GM19455 (cell line): ENCODE measurements at regions not wholly inside any gene's neighbourhood (a gene's known extent, or its start where the extent isn't known, plus 50 kb on each side); places are given as distances from the start of the nearest gene placed in this dataset.

Experiments used
- ATAC-seq: cut with Tn5 transposase; IDR thresholded peaks from one replicate; pipeline ENCODE4 v1.9.1; 2021; ENCODE audit not compliant: unreplicated experiment

DNA sequence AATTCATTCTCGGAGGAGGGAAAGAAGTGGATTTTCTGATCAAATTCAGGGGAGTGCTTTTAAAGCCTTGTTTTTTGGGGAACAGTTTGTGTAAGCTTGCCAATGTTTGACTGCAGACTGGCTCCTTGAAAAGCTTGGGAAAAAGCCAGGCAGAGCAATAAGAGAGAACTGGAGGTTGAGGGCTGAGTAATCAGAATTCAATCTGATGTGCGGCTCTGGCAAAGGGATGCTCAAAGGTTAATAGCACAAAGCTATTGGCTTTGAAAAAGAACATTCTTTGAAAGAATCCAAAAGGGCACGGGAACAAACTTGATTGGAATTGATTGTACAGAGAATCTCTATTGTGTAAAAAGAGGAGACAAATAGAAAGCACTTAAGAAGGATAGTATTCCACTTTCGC lies 279.3 kb downstream of the YTHDC2 start:
- ATAC-seq: no peak

- ATAC-seq: no peak
These were observed 281.5 kb downstream of the YTHDC2 start for GRCh38 chr5:113794981-113795380.

GRCh38 chr5:113800686-113801085 lies 287.2 kb downstream of the YTHDC2 start:
- no peak for ATAC-seq

- ATAC-seq: no peak
These were observed 290.8 kb downstream of the YTHDC2 start for GRCh38 chr5:113804264-113804663.

- no peak for ATAC-seq
These were observed 291.4 kb downstream of the YTHDC2 start for GRCh38 chr5:113804943-113805342.

DNA sequence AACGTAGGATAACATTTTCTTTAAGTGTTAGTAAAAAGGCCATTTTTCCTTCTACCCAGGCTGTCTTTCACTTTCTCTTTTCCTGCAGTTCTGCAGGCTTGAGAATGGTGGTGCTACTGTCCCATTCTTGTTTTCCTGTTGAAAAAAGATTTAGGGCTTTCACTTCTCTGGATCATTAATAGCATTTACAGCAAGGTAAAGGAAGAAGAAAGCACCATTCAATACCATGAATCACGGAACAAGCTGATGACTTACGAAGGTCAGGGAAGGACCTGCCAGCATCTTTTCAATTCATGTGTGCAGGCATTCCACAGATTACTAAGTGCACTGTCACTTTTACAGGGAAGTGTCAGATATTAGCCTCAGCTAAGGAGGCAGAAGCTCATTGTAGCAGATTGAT lies 292.8 kb downstream of the YTHDC2 start:
- ATAC-seq: no peak

- ATAC-seq: no peak
These were observed 293.4 kb downstream of the YTHDC2 start for GRCh38 chr5:113806904-113807303.

- ATAC-seq: no peak
These were observed 294.0 kb downstream of the YTHDC2 start for GRCh38 chr5:113807427-113807991.

GRCh38 chr5:113808956-113809355 lies 295.5 kb downstream of the YTHDC2 start:
- ATAC-seq: no peak

GRCh38 chr5:113809626-113810025 lies 296.1 kb downstream of the YTHDC2 start:
- ATAC-seq: no peak

- no peak for ATAC-seq
These were observed 300.0 kb downstream of the YTHDC2 start for GRCh38 chr5:113813466-113813865.

DNA sequence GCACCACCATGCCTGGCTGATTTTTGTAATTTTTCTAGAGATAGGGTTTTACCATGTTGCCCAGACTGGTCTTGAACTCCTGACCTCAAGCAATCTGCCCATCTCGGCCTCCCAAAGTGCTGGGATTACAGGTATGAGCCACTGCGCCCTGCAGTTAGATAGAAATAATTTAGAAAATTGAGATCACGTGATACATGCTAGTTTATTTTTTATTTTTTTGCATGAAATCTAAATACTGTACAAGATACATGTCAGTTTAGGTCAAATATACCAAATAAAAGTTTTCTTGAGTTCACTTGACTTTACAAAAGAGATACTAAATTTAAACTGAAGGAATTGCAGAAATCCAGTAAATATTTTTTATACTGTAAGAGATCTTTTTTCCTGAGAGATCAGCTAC lies 304.2 kb downstream of the YTHDC2 start:
- no peak for ATAC-seq

- no peak for ATAC-seq
These were observed 310.2 kb downstream of the YTHDC2 start for GRCh38 chr5:113823696-113824095.

DNA sequence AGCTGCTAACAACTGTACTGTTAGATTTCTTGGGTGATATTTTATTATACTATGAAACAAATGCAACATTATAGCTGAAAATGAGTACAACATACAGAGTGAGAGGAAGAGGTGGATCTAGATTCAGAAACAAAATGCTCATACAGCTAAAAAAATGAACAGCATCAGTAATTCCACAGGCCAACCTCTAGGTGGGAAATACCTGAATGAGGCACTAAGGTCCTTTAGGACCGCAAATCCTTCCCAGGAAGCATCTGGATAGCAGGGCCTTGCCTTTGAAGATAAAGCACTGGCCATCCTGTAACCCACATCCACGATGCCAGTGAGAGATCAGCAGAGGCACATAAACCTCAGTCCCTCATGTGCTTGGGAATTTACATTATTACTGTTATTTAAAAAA lies 310.8 kb downstream of the YTHDC2 start:
- ATAC-seq: no peak

GRCh38 chr5:113825176-113825575 lies 311.7 kb downstream of the YTHDC2 start:
- no peak for ATAC-seq

- no peak for ATAC-seq
These were observed 333.4 kb downstream of the YTHDC2 start for GRCh38 chr5:113846941-113847340.

DNA sequence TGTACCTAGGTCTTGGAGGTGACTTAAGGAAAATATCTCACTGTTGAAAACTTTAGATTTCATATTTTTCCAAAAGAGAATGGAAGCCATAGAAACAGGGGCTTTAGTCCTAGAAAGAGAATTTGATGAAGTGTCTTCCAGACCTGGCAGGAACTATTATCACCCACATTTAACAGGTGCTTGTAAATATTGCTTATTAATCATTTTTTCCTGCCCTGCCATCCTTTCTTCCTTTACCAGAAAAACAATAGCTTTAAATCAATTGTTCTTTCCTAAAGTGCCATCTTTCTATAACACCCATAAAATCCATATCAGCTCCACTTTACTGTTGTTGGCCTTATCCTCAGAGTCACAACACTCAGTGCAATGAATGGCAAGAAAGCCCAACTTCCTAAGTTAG lies 350.9 kb downstream of the YTHDC2 start:
- ATAC-seq: no peak

DNA sequence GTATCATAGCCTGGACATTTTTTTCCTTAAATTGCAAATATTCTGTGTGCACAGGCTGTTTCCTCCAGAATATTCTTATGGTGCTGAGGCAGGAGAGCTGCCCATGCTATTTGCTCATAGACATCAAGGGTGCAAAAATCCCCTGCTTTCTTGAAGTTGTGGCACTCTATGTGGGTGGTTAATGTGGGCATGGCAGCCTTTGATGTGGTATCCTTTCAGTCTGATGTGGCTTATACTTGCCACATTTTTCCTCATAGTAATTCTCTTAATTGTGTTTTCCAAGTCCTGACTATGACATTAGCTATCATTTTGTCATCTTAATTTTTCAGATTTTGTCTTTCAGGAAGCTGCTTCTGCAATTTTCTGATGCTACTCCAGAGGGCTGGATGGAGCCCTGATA lies 353.3 kb downstream of the YTHDC2 start:
- no peak for ATAC-seq

- no peak for ATAC-seq
These were observed 356.1 kb downstream of the YTHDC2 start for GRCh38 chr5:113869611-113870010.

GRCh38 chr5:113871972-113872371 lies 358.5 kb downstream of the YTHDC2 start:
- no peak for ATAC-seq

- no peak for ATAC-seq
These were observed 361.6 kb downstream of the YTHDC2 start for GRCh38 chr5:113875096-113875495.

- no peak for ATAC-seq
These were observed 378.0 kb downstream of the YTHDC2 start for GRCh38 chr5:113891491-113891890.

GRCh38 chr5:113896789-113897188 lies 383.3 kb downstream of the YTHDC2 start:
- no peak for ATAC-seq

GRCh38 chr5:113897748-113898147 lies 384.3 kb downstream of the YTHDC2 start:
- ATAC-seq: no peak
